Gastrocnemius medialis (tissue), 4 donors: ENCODE measurements at regions not wholly inside any gene's neighbourhood (a gene's known extent, or its start where the extent isn't known, plus 50 kb on each side); places are given as distances from the start of the nearest gene placed in this dataset.
"Not testable (repeated sequence)": the region's sequence is repeated elsewhere in the genome, so short reads cannot be mapped to it uniquely, and the experiment has no call there.

Experiments
- ATAC-seq, 2 donors: fragments of 150-250 bp; one replicate each; pipeline ENCODE4 v1.9.1; 2016
- DNase-seq, 2 donors: peaks; one replicate each; pipeline ENCODE4 v3.0.0-alpha.2; 2019
- H3K27ac ChIP-seq, 4 donors: fragments of 200-600 bp; sonication (generic); 1 replicate in 1 of 4; 2 replicates in 3 of 4; pipeline ENCODE4 v1.5.1; 2016 to 2018; ENCODE audit warnings: mild to moderate bottlenecking in 2 of 4, moderate library complexity in 1 of 4
- H3K27me3 ChIP-seq, 3 donors: fragments of 200-600 bp; sonication (generic) in 2 of 3; 1 replicate in 1 of 3; 2 replicates in 2 of 3; pipeline versions ENCODE4 v1.5.1 to v1.6.0; 2016 to 2019; ENCODE audit warnings: mild to moderate bottlenecking in 1 of 3, moderate library complexity in 1 of 3
- H3K36me3 ChIP-seq, 2 donors: fragments of 200-600 bp; sonication (generic) in 1 of 2; one replicate each; pipeline ENCODE4 v1.5.1; 2017 to 2018
- H3K4me1 ChIP-seq, 2 donors: fragments of 200-600 bp; sonication (generic) in 1 of 2; one replicate each; pipeline ENCODE4 v1.5.1; 2016 to 2017; ENCODE audit warnings: mild to moderate bottlenecking in 2 of 2
- H3K4me3 ChIP-seq, 4 donors: fragments of 200-600 bp; sonication (generic) in 3 of 4; 1 replicate in 1 of 4; 2 replicates in 3 of 4; pipeline ENCODE4 v1.5.1; 2016 to 2019; ENCODE audit warnings: mild to moderate bottlenecking in 2 of 4
- H3K9me3 ChIP-seq, 3 donors: fragments of 200-600 bp; sonication (generic) in 2 of 3; 1 replicate in 1 of 3; 2 replicates in 2 of 3; pipeline ENCODE4 v1.5.1; 2016 to 2019
- CTCF ChIP-seq, 5 experiments: fragments of 450-650 bp in 3 of 5; fragments of 200-600 bp in 2 of 5; sonication (generic) in 2 of 5; IDR thresholded peaks in 4 of 5; conservative IDR thresholded peaks in 1 of 5; 1 replicate in 4 of 5; 2 replicates in 1 of 5; pipeline ENCODE4 v1.5.1; 2016 to 2019; ENCODE audit warnings: antibody characterized with exemption in 5 of 5, mild to moderate bottlenecking in 3 of 5, moderate library complexity in 3 of 5
- POLR2A ChIP-seq, 2 donors: fragments of 450-650 bp; IDR thresholded peaks; one replicate each; pipeline ENCODE4 v1.6.1; 2017; ENCODE audit warnings: antibody characterized with exemption in 2 of 2, mild to moderate bottlenecking in 2 of 2, moderate library complexity in 2 of 2
- in situ Hi-C, 4 donors: fragments of 200-750 bp; cut with MboI; loops; one replicate each; pipeline versions ENCODE4 v1.15.0 to v1.8.0; 2017; ENCODE audit warnings: low sequenced_read_pairs in 4 of 4
- intact Hi-C: fragments of 100-400 bp; cut with DNase I; formaldehyde crosslinking; loops from one replicate; pipeline ENCODE4 v1.15.1; 2023; ENCODE audit warnings: low total_unique reads

DNA sequence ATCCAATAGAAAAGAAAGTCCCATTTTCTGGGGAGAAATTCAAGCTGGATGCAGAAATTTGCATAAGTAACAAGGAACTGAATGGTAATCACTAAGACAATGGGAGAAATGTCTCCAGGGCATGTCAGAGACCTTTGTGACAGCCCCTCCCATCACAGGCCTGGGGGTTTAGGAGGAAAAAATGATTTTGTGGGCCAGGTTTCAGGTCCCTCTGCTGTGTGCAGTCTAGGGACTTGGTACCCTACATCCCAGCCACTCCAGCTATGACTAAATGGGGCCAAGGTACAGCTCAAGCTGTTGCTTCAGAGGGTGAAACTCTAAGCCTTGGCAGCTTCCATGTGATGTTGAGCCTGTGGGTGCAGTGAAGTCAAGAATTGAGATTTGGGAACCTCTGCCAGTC lies 695.5 kb upstream of the MIR17HG start:
- ATAC-seq, result no peak
- no peak for TF ChIP-seq POLR2A (IDR thresholded peaks at IDR 0.05)
- no peak for TF ChIP-seq CTCF (IDR thresholded peaks at IDR 0.05 in 4 of 5, conservative IDR thresholded peaks at IDR 0.05 in 1 of 5)
- no peak for DNase-seq
- intact Hi-C loops (no loop called here), in situ Hi-C loops (no loop called here)
- no peaks in the 10 kb centered on the region for H3K9me3 ChIP-seq
- H3K36me3 ChIP-seq, result no peaks in the 10 kb centered on the region
- no peaks in the 10 kb centered on the region for H3K4me1 ChIP-seq
- H3K27ac ChIP-seq, result no peak overlapping the region
- H3K4me3 ChIP-seq, result no peak overlapping the region
- H3K27me3 ChIP-seq, result no peaks in the 10 kb centered on the region

DNA sequence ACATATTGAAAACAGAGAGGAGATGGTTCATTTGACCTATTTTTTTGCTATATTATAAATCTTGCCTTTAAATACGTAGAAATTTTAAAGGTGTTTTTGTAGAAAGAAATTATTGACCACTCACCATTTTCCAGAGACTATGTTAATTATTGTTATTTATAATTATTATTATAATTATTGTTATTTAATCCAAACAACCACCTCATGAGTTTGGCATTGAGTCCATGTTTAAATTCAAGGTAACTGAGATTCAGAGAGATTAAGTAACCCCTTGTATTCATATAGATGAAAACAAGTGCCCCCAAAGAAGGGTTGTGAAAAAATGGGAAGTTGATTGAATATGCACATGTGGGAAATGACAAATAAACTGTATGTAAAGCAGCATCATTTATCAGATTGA lies 692.5 kb upstream of the MIR17HG start:
- TF ChIP-seq POLR2A (IDR thresholded peaks at IDR 0.05) (no peak), CTCF (IDR thresholded peaks at IDR 0.05 in 4 of 5, conservative IDR thresholded peaks at IDR 0.05 in 1 of 5) (no peak)
- H3K9me3 ChIP-seq, result no peaks in the 10 kb centered on the region
- in situ Hi-C loops, result no loop called here
- ATAC-seq (no peak), DNase-seq (no peak)
- intact Hi-C loops, result no loop called here
- H3K4me3 ChIP-seq, result no peak overlapping the region
- no peaks in the 10 kb centered on the region for H3K36me3 ChIP-seq
- H3K4me1 ChIP-seq, result no peaks in the 10 kb centered on the region
- H3K27me3 ChIP-seq, result no peaks in the 10 kb centered on the region
- no peak overlapping the region for H3K27ac ChIP-seq

- DNase-seq, H3K36me3 ChIP-seq, H3K27ac ChIP-seq, H3K4me3 ChIP-seq, ATAC-seq, H3K27me3 ChIP-seq, intact Hi-C loops, H3K4me1 ChIP-seq, in situ Hi-C loops, H3K9me3 ChIP-seq: not testable (repeated sequence)
These were observed 683.3 kb upstream of the MIR17HG start for GRCh38 chr13:90664200-90664599.

DNA sequence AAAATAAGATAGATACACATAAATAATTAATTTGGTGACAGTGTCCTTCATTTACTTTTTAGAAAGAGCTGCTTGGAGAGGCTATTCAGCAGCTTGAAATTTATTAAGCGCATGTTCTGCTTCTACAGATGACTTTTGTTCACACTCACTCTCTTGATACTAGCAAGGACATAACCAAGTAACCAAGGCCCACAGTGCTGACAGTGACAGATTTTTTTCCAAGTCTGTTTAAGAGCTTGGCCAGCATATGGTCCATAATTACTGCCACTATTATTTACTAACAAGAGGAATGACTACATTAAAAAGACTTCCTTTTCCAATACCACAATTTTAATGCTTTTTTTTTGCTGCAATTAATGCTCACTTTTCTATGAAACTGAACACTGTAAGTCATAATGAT lies 673.7 kb upstream of the MIR17HG start:
- no peaks in the 10 kb centered on the region for H3K27me3 ChIP-seq
- no peaks in the 10 kb centered on the region for H3K36me3 ChIP-seq
- ATAC-seq (no peak), DNase-seq (no peak)
- no peaks in the 10 kb centered on the region for H3K4me1 ChIP-seq
- no peaks in the 10 kb centered on the region for H3K9me3 ChIP-seq
- no peak overlapping the region for H3K4me3 ChIP-seq
- in situ Hi-C loops, result no loop called here
- no peak overlapping the region for H3K27ac ChIP-seq
- TF ChIP-seq CTCF (IDR thresholded peaks at IDR 0.05 in 4 of 5, conservative IDR thresholded peaks at IDR 0.05 in 1 of 5) (no peak), POLR2A (IDR thresholded peaks at IDR 0.05) (no peak)
- intact Hi-C loops, result no loop called here

GRCh38 chr13:90675129-90675528 lies 672.4 kb upstream of the MIR17HG start:
- H3K4me1 ChIP-seq, result no peaks in the 10 kb centered on the region
- no peak for DNase-seq
- no peaks in the 10 kb centered on the region for H3K36me3 ChIP-seq
- ATAC-seq, result no peak
- no peak overlapping the region for H3K4me3 ChIP-seq
- in situ Hi-C loops, result no loop called here
- TF ChIP-seq POLR2A (IDR thresholded peaks at IDR 0.05) (no peak), CTCF (IDR thresholded peaks at IDR 0.05 in 4 of 5, conservative IDR thresholded peaks at IDR 0.05 in 1 of 5) (no peak)
- H3K27me3 ChIP-seq, result no peaks in the 10 kb centered on the region
- intact Hi-C loops, result no loop called here
- no peak overlapping the region for H3K27ac ChIP-seq
- no peaks in the 10 kb centered on the region for H3K9me3 ChIP-seq
